Right renal cortex interstitium (tissue), 3 donors: ENCODE measurements at regions not wholly inside any gene's neighbourhood (a gene's known extent, or its start where the extent isn't known, plus 50 kb on each side); places are given as distances from the start of the nearest gene placed in this dataset.

Source experiments
- DNase-seq, 3 donors: peaks; one replicate each; pipeline ENCODE4 v3.0.0-alpha.2; 2013; ENCODE audit warnings: low read depth in 3 of 3, low spot score in 2 of 3

- DNase-seq: no peak
These were observed 758.1 kb downstream of the MED13L start for GRCh38 chr12:115519359-115519758.

GRCh38 chr12:115517913-115518312 lies 759.6 kb downstream of the MED13L start:
- DNase-seq: no peak

DNA sequence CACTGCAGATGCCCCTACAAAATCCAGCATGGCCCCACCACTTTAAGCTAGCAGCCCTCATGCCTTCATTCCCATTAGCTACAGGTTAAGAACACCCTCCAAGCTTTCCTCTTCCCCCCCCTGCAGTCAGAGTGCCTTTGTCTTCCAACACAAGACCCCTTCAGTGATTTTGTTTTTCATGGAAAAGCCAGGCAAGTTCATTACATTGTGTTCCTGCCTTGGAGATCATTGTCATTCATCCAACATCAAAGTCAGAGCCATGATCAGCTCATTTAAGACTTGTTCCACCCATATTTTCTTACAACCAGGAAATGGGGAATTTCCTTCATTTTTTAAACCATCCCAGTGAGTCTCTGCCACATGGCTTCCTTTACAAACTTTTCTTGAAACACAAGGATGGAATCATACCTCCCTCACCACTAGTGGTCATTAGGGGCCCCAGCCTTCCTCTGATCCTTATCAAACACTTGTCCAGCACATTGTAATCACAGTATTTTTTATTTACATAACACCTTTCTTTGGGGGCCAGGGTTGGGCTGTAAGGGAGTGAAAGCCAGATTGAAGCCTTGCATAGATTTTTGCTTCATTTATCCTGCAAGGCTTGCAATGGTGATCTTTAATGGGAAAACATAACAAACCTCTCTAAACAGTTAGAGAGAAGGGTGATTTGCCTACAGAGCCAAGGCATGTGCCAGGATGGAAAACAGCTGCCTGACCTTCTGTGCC lies 765.3 kb downstream of the MED13L start:
- DNase-seq: no peak

GRCh38 chr12:115511305-115511704 lies 766.2 kb downstream of the MED13L start:
- no peak for DNase-seq

GRCh38 chr12:115508990-115509389 lies 768.5 kb downstream of the MED13L start:
- DNase-seq: no peak

- no peak for DNase-seq
These were observed 769.4 kb downstream of the MED13L start for GRCh38 chr12:115507951-115508722.

DNA sequence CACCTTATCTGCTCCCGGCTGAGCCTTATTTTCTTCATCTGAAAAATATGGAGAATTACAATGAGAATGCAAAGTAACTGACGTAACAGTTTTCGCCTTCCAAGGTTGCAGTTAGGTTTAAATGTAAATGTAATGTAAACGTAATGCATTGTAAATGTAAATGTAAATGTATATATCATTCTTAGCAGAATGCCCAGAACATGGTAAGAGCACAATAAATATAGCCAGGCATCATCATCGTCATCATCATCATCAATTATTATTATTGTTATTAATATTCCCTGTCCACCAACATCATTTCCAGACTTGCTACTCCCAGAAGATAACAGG lies 770.0 kb downstream of the MED13L start:
- DNase-seq: no peak

DNA sequence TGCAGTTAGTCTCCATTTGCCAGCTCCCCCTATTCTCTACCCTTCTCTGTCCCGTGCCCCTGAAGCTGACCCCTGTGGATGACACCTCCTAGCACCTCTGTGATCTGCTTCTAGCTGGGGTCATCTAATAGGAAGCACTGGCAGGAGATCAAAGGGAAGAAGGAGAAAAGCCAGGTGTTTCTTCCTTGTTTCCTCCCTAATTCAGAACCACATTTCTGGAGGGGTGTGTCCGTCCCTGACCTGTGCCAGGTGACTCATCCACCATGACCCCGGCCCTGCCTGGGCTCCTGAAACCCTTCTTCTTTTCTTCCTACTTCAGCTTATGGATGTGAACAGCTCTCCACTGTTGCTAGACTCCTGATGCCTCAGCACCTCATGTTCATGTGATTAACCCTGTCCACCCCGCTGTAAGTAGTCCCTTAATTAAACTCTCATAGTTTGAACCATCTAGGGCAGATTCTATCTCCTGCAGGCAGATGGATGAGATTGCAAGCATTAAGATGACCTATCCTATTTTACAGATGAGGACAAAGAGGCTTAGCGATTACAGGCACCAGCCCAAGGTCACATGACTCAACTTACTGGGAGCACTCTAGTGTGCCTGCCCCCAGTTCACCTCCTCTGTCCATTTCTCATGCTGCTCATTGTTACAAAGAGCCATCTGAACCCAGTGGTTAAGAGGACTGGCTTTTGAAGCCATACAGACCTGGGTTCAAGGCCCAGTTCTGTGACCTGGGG lies 770.5 kb downstream of the MED13L start:
- no peak for DNase-seq

GRCh38 chr12:115504306-115505290 lies 772.9 kb downstream of the MED13L start:
- DNase-seq: peak in 2 of 3 donors; percentile 10 to 19

- no peak for DNase-seq
These were observed 776.6 kb downstream of the MED13L start for GRCh38 chr12:115500872-115501271.

GRCh38 chr12:115495300-115495699 lies 782.2 kb downstream of the MED13L start:
- no peak for DNase-seq

- no peak for DNase-seq
These were observed 784.9 kb downstream of the MED13L start for GRCh38 chr12:115492553-115492952.

DNA sequence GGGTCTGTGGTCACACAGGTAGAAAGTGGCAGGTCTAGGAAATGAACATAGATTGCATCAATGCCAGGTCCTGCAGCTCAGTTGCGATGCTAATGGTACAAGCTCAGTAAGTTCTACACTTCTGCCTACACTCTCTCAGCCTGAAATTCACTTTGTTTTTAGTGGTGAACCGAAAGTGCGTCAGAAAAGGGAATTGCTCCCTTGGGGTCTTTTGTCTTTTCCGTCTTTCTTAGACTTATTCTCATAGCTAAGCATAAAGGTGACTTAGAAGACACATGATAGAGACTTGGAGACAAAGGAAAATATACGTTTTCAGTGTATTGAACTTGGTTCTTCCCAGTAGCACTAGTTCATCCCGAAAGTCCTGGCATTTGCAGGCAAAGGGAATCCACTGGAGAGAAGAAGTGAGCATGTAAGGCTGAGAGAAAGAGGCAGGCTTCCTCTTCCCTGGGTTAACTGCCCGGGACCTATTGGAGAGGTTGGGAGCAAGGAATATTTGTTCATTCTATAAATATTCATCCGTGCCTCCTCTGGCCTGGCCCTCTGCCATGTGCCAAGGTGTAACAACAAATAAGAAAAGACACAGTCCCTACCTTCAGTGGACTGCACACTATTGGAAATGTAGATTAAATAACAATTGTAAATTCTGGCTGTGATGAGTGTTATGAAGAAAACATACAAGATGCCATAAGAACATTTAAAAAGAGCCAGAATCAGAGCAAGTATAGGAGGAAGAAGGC lies 785.8 kb downstream of the MED13L start:
- DNase-seq: no peak

DNA sequence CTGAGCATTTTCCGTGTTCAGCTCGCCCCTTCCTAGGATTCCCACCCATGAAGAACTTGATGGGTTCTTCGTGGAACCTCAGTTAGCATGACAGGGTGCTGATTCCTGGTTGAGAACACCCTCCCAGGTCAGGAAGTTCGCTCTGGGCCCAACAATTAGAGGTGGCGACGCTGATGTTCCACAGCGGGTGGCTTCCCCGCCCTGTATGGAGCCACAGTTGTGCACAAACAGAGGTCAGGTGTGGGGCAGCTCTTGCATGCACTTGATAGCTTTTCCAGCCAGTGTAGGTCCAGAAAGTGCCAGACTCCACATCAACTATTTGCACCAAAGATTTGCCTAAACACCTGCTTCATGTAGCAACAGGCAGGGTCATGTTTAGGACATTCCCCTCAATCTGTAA lies 788.2 kb downstream of the MED13L start:
- DNase-seq: no peak

- DNase-seq: no peak
These were observed 791.5 kb downstream of the MED13L start for GRCh38 chr12:115485967-115486366.

DNA sequence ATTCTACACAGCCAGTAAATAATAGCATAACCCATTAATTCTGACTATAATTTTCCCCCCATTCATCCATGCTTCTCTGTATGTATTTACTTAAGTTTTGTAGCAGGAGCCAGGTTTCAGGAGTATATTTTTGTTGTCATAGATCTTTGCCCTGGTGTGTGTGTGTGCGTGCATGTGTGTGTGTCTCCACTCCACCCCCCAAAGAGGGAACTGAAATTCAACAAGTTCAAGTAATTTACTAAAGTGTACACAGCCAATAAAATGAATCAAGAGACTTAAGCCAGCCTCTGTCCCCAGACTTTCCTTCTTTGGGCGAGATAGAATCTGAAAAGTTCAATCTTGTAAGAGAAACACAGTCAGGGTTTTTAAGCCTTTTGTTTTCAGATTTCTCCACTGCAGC lies 792.0 kb downstream of the MED13L start:
- no peak for DNase-seq

DNA sequence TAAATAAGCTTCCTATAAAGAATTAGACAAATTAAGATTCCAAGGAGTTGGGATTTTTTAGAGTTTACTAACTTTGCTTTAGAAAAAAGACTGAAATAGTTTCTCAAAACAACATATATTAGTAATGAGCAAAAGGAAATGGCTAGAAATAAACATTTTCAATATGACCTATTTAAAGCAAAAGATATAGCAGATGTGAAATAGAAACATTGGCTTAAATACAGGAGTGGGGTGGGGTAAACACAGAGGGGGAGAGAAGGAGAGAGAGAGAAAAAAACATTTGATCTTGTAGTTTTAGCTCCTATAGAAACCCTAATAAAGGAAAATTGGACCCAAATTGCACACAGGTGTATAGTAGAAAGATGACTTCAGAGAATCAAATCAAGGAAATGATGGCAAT lies 794.5 kb downstream of the MED13L start:
- no peak for DNase-seq

GRCh38 chr12:115481141-115481540 lies 796.4 kb downstream of the MED13L start:
- DNase-seq: no peak

DNA sequence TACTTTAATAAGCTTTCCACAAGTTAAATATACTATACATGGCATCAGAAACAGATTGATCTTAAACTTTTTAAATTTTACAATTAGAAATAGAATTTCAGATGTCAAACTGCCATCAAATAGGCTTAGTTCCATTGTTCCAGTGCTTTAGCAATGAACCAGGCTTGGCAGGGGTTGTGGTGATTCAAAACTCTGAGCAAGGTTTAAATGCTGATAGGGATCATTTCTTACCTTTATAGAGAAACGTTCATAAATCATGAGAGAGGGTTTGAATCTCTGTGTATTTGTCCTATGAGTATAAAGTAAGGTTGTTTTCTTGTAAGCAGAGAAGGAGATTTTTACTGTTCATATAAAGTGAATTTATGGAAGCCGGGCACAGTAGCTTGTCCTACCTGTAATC lies 794.5 kb upstream of the TBX3 start:
- DNase-seq: no peak
